GM19043 (cell line): ENCODE measurements at regions not wholly inside any gene's neighbourhood (a gene's known extent, or its start where the extent isn't known, plus 50 kb on each side); places are given as distances from the start of the nearest gene placed in this dataset.

Source experiments
- ATAC-seq: cut with Tn5 transposase; IDR thresholded peaks from one replicate; pipeline ENCODE4 v1.9.1; 2021; ENCODE audit warnings: low read depth; ENCODE audit not compliant: unreplicated experiment

DNA sequence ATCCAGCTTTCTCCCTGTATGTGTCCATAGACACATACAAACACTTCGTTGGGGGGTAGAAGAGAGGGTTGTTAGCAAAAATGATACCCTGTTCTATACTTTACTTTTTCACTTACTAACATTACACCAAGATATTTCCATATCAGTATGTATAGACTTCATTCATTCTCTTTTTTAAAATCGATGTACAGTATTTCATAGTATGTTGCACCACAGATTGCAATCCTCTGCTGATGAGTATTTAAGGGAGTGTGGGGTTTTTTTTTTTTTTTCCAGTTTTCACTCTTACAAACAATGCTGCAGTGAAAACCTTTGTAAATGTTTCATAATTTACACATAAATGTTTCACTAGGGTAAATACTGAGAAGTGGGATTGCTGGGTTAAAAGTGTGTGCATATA lies 402.3 kb downstream of the LRATD1 start:
- no peak for ATAC-seq

GRCh38 chr2:15038366-15039364 lies 406.1 kb downstream of the LRATD1 start:
- no peak for ATAC-seq

GRCh38 chr2:15040429-15041084 lies 408.0 kb downstream of the LRATD1 start:
- no peak for ATAC-seq

- no peak for ATAC-seq
Observed at GRCh38 chr2:15041429-15041837, 408.9 kb downstream of the LRATD1 start.

DNA sequence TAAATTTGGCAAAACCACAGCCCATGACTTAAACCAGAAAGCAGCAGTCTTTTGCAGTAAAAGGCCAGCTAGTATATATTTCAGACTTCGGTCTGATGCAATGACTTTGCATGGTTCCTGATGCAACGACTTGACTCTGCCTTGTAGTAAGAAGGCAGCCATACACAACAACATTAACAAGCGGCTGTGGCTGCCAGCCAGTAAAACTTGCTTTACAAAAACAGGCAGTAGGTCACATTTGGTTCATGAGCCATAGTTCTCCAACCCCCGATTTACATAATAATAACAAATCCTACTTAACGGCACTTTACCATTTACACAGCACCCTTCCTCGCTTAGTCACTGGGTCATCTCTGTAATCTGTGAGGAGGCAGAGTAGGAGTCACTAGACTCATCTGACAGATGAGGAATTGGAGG lies 410.3 kb downstream of the LRATD1 start:
- ATAC-seq: no peak

DNA sequence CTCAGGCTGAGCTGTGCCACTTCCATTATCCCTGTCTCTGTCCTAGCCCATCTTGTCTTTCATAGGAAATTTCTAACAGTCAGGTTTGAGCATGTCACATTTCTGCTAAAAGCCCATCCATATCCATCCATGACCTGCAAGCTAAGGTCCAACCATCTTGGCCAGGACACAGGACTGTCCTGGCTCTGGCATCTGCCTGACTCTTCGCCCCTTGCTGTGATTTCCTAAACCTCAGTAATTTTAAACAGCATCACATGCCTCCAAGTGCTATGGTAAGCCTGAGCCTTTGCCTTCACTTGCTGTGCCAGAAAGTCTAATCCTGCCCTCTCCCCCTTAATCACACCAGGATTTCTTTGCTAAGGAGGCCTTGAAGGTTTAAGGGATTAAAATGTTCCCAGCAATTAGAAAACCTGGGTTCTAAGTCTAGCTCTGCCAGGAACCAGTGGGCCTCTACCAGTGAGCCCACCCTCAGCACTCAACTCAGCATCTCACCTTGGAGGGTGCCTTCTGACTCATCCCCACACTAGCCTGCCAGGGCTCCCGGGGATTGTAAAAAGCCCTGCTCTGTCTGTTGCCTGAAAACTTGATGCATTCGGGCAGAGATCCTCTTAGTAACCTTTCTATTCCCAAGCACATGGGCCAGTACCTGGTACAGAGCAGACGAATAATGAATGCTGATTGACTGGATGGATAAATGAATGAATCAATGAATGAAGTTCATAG lies 411.0 kb downstream of the LRATD1 start:
- no peak for ATAC-seq

DNA sequence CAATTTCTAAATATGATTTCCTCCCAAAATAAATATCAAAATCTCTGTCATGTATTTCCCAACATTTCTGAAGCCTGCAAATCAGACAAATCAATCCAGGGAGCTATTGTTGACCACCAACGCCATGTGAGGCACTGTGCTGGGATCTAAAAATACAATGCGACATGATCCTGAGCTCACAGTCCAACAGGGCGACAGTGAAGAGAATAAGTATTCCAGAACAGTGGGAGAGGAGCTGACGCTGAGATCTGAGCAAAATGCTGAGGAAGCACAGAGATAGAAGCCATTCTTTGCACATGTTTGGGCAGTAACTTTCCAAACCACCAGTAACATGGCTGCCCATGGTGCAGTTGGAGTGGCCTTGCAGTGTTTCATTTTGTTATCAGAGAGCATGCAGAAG lies 412.5 kb downstream of the LRATD1 start:
- no peak for ATAC-seq

DNA sequence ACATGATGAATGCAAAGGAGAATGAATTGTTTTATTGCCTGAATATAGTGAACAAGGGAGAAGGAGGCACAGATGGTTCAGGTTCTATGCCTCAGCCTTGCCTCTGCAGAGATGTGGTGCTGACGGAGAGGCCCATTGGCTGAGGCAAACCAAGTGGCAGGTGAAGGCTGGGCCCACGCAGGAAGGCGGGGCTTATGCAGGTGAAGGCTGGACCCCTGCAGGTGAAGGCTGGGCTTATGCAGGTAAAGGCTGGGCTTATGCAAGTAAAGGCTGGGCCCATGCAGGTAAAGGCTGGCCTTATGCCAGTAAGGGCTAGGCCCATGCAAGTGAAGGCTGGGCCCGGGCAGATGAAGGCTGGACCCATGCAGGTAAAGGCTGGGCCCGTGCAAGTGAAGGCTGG lies 414.7 kb downstream of the LRATD1 start:
- ATAC-seq: no peak

- no peak for ATAC-seq
Observed at GRCh38 chr2:15048000-15048399, 415.5 kb downstream of the LRATD1 start.

DNA sequence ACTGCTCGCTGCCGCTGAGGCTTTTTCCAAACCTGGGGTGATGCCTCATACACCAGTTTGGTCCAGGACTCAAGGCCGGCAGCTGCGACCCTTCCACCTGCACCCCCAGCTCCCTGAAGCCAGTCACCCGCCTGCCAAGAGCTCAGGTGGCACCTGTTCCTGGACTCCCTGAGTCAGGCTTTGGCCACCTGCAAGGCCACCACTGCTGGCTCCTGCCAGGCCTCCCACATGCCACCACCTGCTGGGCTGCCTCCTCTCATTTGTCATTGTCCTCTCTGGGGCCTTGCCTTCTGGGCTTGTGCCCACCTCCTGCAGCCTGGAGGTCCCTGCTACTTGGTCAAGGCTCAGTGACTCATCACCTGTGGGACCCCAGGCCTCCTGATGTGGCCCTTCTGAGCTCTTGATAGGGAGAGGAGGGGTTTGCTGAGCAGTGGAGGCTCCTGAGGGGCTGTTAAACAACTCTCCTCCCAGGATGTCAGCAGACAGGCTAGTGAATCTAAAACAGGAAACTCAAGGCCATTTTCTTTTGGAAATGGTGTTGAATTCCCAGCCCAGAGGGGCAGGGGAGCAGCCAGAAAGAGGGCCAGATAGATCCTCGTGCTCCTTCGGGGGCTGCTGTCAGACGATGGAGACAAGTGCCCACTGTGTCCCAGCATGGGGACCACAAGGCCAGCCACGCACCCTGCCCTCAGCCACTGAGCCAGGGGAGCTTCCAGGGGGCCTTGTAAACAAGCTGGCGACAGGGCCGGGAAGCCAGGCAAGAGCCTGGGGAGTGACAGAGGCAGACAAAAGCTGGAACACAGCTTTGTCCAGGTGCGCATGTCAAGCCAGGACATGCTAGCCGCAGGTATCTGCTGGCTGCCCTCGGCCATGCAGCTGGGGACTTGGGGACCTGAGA lies 416.8 kb downstream of the LRATD1 start:
- no peak for ATAC-seq

DNA sequence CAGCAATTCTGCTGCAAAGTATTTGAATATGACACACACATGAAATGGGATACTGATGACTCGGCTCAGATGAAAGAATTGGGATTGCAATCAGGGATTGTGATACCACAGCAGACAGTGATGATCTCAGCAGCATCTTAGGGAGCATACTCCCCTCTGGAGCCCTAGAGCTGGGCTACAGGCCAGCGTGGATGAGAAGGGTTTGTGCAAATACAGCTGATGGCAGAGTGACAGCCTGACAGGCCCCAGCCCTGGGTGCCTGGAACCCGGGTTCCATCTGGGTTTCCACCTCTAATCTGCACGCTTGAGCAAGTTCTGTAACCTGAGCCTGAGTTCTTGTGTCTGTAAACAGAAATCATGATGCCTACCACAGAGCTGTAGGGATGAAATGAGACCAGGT lies 418.0 kb downstream of the LRATD1 start:
- no peak for ATAC-seq

DNA sequence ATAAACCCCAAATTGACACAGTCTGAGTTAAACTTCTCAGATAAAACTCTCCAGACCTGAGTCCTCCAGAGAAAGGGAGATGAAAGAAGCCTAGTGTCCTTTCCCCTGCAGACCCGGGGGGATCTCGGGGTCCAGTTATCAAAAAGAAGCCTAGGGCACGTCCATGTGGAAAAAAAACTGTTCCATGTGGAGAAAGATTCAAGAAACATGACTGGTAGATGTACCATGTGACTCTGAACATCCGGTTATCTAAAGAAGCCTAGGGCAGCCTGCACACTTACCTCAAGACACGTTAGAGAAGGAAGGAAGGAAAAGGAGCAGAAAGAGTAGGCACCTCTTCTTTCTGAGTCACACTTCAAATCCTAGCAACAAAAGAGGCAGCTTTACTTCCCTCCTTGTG lies 421.0 kb downstream of the LRATD1 start:
- no peak for ATAC-seq

DNA sequence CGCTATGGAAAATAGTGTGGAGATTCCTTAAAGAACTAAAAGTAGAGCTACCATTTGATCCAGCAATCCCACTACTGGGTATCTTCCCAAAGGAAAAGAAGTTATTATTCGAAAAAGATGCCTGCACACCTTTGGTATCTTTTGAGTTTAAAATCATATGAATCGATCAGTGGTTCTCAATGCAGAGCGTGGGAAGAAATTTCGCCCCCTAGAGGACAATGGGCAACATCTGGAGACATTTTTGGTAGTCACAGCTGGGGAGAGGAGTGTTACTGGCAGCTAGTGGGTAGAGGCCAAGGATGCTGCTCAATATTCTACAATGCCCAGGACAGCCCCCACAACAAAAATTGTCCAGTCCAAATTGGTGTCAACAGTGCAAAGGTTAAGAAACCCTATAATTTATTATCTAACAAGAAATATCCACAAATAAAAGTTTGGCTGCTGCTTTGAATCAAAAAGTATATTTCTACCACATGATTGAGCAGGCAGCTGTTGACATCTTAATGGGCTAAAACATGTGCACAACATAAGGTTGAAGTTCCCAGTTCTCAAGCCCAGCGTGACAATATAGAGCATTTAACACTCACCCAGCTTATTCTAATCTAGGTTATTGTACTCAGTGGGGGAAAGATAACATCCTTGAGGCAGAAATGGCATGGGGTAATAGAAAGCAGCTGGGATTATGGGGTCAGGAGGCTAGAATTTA lies 425.7 kb downstream of the LRATD1 start:
- ATAC-seq: no peak

DNA sequence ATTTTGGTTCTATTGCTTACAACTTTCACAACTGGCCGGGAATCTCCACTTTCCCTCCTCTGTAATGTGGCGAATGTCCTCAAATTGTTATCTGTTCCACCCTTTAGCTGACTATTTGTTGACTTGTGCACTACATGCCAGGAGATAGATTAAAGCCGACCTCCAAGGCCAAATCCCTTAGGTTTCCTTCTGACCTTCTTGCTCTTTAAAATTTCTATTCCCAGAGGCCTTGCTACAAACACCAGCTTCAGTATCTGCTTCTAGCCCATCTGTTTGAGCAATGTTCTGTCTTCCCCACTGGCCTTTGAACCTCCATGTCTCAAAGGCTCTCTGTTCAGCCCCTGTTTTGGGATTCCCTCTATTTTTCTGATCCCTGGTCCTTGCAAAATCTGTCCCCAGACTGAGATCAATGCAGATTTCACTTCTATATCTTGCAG lies 426.2 kb downstream of the LRATD1 start:
- no peak for ATAC-seq

DNA sequence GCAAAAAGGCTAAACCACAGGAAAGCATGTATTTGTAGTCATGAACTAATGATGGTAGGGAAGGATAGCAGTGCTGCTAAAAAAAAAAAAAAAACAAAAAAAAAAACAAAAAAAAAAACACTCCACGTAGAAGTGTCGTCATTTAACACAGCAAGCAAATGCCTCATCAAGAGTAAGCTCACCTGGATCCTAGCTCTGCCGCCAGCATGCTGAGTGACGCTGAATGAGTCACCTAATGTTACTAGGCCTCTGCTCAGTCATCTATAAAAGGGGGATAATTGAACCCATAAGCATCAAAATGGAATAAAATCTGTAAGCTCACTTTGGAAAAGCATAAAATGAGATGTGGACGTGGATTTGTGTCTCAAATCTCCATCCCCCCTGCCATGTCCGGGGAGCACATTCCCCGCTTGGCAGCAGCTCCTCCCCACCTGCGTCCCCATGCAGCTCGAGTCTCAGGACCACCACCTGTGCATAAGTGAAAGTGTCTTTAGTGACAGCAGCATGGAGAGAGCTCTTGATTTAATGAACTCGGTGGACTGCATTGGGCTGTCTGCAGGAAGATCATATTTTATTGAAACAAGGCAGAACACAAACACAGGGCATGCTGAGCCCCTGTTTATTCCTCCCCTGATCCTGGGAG lies 427.5 kb downstream of the LRATD1 start:
- ATAC-seq: no peak

DNA sequence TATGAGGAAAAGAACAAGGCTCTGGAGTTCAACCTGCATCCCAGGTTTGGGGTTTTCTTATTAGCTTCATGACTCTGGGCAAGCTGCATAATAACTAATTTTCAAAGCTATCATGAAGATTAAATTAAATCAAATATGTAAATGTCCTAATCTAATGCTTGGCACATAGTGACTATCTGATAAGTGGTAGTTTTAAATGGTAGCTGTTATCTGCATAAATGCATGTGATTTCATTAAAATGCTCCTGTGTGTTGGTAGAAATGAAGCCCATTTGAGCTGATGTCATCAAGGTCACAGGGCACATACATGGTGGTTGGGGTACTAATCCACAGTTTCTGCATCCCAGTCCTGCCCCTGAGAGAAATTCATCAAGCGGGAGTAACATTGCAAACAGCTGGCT lies 428.8 kb downstream of the LRATD1 start:
- ATAC-seq: no peak

DNA sequence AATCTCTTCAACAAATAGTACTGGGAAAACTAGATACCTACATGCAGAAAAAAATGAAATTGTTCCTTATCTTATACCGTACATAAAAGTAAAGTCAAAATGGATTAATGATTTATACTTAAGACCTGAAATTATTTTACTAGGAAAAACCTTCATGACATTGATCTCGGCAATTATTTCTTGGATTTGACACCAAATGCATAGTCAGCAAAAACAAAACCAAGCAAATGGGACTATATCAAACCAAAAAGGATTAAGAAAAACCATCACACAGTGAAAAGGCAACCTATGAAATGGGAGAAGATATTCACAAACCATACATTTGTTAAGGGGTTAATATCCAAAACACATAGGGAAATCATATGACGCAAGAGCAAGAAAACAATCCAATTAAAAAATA lies 433.6 kb downstream of the LRATD1 start:
- ATAC-seq: no peak

DNA sequence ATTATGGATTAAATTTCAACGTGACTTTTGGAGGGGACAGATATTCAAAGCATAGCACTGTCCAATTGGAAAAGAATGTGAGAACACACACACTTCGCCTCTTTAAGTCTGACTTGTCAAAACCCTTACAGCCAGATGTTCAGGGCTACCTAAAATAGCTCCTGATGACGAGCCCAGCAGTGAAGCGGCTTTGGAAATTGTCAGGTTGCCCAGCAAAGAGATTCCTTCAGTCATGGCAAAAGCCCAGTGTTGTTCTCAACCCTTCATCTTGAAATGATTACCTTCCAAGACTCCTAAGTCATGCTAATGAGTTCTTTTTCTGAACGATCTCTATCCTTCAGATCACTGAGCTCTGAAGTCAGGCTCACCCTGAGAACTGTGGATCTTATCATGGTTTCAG lies 436.6 kb downstream of the LRATD1 start:
- ATAC-seq: no peak

DNA sequence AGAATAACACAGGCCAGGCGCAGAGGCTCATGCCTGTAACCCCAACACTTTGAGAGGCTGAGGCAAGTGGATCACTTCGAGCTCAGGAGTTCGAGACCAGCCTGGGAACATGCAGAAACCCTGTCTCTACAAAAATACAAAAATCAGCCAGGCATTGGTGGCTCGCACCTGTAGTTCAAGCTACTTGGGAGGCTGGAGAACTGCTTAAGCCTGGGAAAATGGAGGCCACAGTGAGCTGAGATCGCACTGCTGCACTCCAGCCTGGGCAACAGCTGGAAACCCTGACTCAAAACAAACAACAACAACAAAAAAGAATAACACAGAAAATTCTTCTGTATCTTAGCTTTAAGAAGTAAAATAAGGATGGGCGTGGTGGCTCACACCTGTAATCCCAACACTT lies 440.3 kb downstream of the LRATD1 start:
- no peak for ATAC-seq
